ENCODE measurements at regions not wholly inside any gene's neighbourhood (a gene's known extent, or its start where the extent isn't known, plus 50 kb on each side); places are given as distances from the start of the nearest gene placed in this dataset.
"Not testable (repeated sequence)": the region's sequence is repeated elsewhere in the genome, so short reads cannot be mapped to it uniquely, and the experiment has no call there.

DNA sequence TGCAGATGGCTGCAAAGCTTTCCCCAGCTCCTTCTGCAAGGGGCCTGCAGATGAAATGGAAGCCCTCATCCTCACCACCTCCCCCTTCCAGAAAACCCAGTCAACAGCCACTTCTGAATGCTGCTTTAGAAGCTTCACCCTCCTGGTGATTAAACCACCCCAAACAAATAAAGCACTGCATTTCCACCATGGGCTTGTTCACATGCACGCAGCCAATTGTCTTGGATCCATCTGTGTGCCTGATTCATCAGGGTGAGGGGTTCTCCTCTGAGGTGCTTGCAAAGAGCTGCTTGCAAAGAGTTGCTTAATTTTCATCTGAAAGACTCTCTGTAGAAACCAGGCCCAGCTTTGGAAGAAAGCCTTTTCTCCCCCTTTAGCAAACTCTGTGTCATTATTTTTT is 184.0 kb upstream of the OSBPL11 start:
- TF ChIP-seq EZH2 (IDR thresholded peaks at IDR 0.05; ENCODE audit: insufficient read depth, poor library complexity, severe bottlenecking); EZH2phosphoT487 (IDR thresholded peaks at IDR 0.05; ENCODE audit: insufficient read depth, low read depth): not testable (repeated sequence)

All from GM23248 (cell line).